Body of pancreas (tissue), 4 donors: ENCODE measurements at regions not wholly inside any gene's neighbourhood (a gene's known extent, or its start where the extent isn't known, plus 50 kb on each side); places are given as distances from the start of the nearest gene placed in this dataset.

ENCODE experiments used
- ATAC-seq: fragments of 150-250 bp; one replicate; pipeline ENCODE4 v1.9.1; 2016
- DNase-seq, 4 donors: peaks; one replicate each; pipeline ENCODE4 v3.0.0-alpha.2; 2019
- H3K27ac ChIP-seq, 4 donors: fragments of 200-600 bp; sonication (generic); 1 replicate in 3 of 4; 2 replicates in 1 of 4; pipeline versions ENCODE4 v1.5.1 to v1.6.1; 2016 to 2019; ENCODE audit warnings: mild to moderate bottlenecking in 1 of 4, mixed read lengths in 1 of 4, moderate library complexity in 1 of 4
- H3K27me3 ChIP-seq, 2 donors: fragments of 200-600 bp; sonication (generic); one replicate each; pipeline ENCODE4 v1.6.0; 2016; ENCODE audit warnings: mild to moderate bottlenecking in 1 of 2
- H3K36me3 ChIP-seq, 2 donors: fragments of 200-600 bp; sonication (generic); replicated peaks in 1 of 2; 2 replicates each; pipeline ENCODE4 v1.5.1; 2016; ENCODE audit warnings: low read depth in 2 of 2; ENCODE audit not compliant: insufficient read depth in 1 of 2
- H3K4me1 ChIP-seq: fragments of 200-600 bp; sonication (generic); one replicate; pipeline ENCODE4 v1.6.0; 2016
- H3K4me3 ChIP-seq, 2 donors: fragments of 200-600 bp; sonication (generic); 1 replicate in 1 of 2; 2 replicates in 1 of 2; pipeline ENCODE4 v1.5.1; 2016 to 2019
- H3K9me3 ChIP-seq, 3 donors: fragments of 200-600 bp; sonication (generic); 1 replicate in 2 of 3; 2 replicates in 1 of 3; pipeline ENCODE4 v1.5.1; 2016
- POLR2A ChIP-seq, 3 donors: fragments of 450-650 bp; IDR thresholded peaks; one replicate each; pipeline ENCODE4 v1.6.1; 2016; ENCODE audit warnings: antibody characterized with exemption in 3 of 3, mild to moderate bottlenecking in 2 of 3
- WGBS, 2 donors: methylation state at CpG; one replicate each; pipeline ENCODE4 v1.1.5; 2017; 5-methylcytosine and 5-hydroxymethylcytosine counted together
- intact Hi-C: fragments of 100-400 bp; cut with DNase I; formaldehyde crosslinking; loops from one replicate; pipeline ENCODE4 v1.15.1; 2023
- TF ChIP-seq, protein P1 (sequence below), 7 experiments: fragments of 450-650 bp in 4 of 7; fragments of 200-600 bp in 3 of 7; sonication (generic) in 3 of 7; IDR thresholded peaks; one replicate each; pipeline ENCODE4 v1.5.1; 2016 to 2019; ENCODE audit warnings: antibody characterized with exemption in 7 of 7

DNA sequence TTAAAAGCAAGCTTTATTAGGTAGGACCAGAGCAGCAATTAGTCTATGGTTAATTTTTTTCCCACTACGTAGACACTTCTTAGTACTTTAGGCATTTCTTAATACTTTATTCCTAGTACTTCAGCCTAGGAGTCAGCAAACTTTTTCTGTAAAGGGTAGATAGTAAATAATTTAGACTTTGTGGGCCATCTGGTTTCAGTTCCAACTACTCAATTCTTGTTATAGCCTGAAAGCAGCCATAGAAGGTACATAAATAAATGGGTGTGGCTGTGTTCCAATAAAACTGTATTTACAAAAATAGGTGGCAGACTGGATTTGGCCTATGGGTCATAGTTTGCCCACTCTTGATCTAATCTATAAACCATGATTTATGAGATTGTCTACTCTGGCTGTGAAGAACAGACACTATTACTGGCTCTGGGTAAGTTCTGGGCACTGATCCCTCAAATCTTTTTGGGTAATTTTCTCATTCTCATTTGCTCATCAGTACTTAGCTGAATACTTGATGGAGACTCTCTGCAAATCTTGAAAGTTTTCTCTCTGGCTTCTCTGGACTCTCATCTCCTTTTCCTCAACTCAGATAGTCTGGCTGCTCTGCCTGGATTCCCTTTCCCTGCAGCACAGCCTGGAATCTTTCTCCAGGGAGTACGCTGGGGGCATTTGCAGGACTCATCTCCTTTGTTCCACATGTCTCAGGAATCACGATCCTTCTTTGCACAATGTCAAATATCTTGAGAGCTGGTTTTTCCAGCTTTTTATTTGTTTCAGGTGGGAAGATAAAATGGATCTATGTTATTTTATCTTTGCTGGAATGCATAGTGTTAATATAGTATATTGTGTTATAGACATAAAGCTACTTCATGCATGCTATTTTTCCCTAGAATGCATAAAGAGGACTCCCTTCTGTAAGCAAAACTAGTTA is 524.8 kb upstream of the TBL1XR1 start:
- DNase-seq (no peak), ATAC-seq (no peak)
- peaks cover 12% of the 10 kb centered on the region for H3K4me1 ChIP-seq
- WGBS, 2 donors, result 65 to 70% methylated on average over 3 of the region's 3 CpGs
- H3K27me3 ChIP-seq, result no peaks in the 10 kb centered on the region
- H3K4me3 ChIP-seq, result no peak overlapping the region
- no peak overlapping the region for H3K27ac ChIP-seq
- no peaks in the 10 kb centered on the region for H3K9me3 ChIP-seq
- H3K36me3 ChIP-seq, result no peaks in the 10 kb centered on the region
- TF ChIP-seq POLR2A (IDR thresholded peaks at IDR 0.05), result no peak
- TF ChIP-seq, protein P1, sequence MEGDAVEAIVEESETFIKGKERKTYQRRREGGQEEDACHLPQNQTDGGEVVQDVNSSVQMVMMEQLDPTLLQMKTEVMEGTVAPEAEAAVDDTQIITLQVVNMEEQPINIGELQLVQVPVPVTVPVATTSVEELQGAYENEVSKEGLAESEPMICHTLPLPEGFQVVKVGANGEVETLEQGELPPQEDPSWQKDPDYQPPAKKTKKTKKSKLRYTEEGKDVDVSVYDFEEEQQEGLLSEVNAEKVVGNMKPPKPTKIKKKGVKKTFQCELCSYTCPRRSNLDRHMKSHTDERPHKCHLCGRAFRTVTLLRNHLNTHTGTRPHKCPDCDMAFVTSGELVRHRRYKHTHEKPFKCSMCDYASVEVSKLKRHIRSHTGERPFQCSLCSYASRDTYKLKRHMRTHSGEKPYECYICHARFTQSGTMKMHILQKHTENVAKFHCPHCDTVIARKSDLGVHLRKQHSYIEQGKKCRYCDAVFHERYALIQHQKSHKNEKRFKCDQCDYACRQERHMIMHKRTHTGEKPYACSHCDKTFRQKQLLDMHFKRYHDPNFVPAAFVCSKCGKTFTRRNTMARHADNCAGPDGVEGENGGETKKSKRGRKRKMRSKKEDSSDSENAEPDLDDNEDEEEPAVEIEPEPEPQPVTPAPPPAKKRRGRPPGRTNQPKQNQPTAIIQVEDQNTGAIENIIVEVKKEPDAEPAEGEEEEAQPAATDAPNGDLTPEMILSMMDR (IDR thresholded peaks at IDR 0.05), result no peak
- intact Hi-C loops, result no loop called here

DNA sequence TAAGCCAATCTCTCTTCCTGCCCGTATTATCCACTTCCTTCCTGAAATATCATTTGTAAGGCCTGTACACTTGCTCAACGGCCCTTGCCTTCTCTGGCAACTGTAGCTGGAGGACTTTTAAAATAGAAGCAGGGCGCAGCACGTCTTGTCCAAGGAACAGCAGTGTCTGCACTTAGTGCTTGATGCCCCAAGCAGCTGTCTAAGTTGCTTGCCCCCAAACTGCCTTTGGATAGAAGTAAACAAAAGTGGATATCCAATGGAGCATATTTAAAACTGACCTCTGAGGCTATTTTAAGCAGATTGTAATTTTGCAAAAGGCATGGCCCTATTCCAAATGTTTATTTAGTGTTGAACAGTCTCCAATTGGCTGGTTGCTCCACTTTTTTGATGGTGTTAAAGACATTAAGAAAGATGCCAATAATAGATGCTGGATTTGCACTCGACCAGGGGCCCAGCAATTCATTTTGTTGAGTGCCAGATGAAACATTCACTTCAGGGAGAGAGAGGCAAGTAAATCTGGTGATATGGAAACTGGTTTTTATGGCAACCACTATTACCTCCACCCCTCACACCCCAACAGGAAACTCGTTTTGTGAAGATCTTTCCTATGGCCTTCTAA is 526.8 kb upstream of the TBL1XR1 start:
- H3K4me1 ChIP-seq, result peaks cover 12% of the 10 kb centered on the region
- H3K36me3 ChIP-seq, result no peaks in the 10 kb centered on the region
- DNase-seq (peak in 3 of 4 donors; percentile 32 to 66 (median 37)), ATAC-seq (peak; percentile 35)
- intact Hi-C loops, result no loop called here
- TF ChIP-seq, protein P1 (IDR thresholded peaks at IDR 0.05), result no peak
- TF ChIP-seq POLR2A (IDR thresholded peaks at IDR 0.05), result no peak
- peak overlapping the region in 1 of 4 donors; percentile 13 for H3K27ac ChIP-seq
- 30 to 32% methylated on average over 6 of the region's 6 CpGs for WGBS, 2 donors
- H3K4me3 ChIP-seq, result no peak overlapping the region
- no peaks in the 10 kb centered on the region for H3K9me3 ChIP-seq
- no peaks in the 10 kb centered on the region for H3K27me3 ChIP-seq

- no peak for DNase-seq
- intact Hi-C loops, result no loop called here
- TF ChIP-seq, protein P1 (IDR thresholded peaks at IDR 0.05), result no peak
- no peak for TF ChIP-seq POLR2A (IDR thresholded peaks at IDR 0.05)
Measured at GRCh38 chr3:177725165-177725564, 527.9 kb upstream of the TBL1XR1 start.

GRCh38 chr3:177726807-177727206 is 529.5 kb upstream of the TBL1XR1 start:
- ATAC-seq, result no peak
- Histone ChIP-seq H3K4me1 (peaks cover 12% of the 10 kb centered on the region), H3K9me3 (no peaks in the 10 kb centered on the region), H3K4me3 (no peak overlapping the region), H3K27me3 (no peaks in the 10 kb centered on the region), H3K27ac (no peak overlapping the region), H3K36me3 (no peaks in the 10 kb centered on the region)
- no peak for TF ChIP-seq POLR2A (IDR thresholded peaks at IDR 0.05)
- TF ChIP-seq, protein P1 (IDR thresholded peaks at IDR 0.05), result no peak
- intact Hi-C loops, result no loop called here
- DNase-seq, result no peak
- WGBS, 2 donors, result 80 to 90% methylated on average over 3 of the region's 3 CpGs

More at GRCh38 chr3:177725165-177725564, 527.9 kb upstream of the TBL1XR1 start:
- no peak overlapping the region for H3K27ac ChIP-seq
- no peaks in the 10 kb centered on the region for H3K27me3 ChIP-seq
- H3K9me3 ChIP-seq, result no peaks in the 10 kb centered on the region
- H3K4me1 ChIP-seq, result peaks cover 12% of the 10 kb centered on the region
- H3K4me3 ChIP-seq, result no peak overlapping the region
- 82 to 94% methylated on average over 1 of the region's 1 CpG for WGBS, 2 donors
- ATAC-seq, result no peak
- H3K36me3 ChIP-seq, result no peaks in the 10 kb centered on the region
